ENCODE measurements at regions not wholly inside any gene's neighbourhood (a gene's known extent, or its start where the extent isn't known, plus 50 kb on each side); places are given as distances from the start of the nearest gene placed in this dataset.

DNA sequence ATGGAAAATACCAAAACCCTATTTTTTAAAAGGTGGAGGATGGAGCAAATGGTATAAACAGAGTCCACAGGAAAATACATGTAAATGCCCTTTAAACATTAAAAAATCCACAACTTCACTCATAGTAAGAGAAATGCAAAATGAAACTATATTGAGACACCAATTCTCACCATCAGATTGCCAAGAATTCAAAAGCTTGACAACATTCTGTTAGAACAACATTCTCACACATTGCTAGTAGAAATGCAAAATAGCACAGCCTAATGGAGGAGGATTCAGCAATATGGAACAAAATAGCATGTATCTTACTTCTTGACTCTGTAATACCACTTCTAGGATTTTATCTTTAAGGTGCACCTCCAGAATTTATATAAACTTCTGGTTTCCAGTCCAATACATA is 351.8 kb downstream of the NXPE2 start:
- Histone ChIP-seq H3K4me3 (ENCODE audit: insufficient read depth, low read length) (no peak overlapping the region), H2AFZ (ENCODE audit: low read length) (no peak overlapping the region)

DNA sequence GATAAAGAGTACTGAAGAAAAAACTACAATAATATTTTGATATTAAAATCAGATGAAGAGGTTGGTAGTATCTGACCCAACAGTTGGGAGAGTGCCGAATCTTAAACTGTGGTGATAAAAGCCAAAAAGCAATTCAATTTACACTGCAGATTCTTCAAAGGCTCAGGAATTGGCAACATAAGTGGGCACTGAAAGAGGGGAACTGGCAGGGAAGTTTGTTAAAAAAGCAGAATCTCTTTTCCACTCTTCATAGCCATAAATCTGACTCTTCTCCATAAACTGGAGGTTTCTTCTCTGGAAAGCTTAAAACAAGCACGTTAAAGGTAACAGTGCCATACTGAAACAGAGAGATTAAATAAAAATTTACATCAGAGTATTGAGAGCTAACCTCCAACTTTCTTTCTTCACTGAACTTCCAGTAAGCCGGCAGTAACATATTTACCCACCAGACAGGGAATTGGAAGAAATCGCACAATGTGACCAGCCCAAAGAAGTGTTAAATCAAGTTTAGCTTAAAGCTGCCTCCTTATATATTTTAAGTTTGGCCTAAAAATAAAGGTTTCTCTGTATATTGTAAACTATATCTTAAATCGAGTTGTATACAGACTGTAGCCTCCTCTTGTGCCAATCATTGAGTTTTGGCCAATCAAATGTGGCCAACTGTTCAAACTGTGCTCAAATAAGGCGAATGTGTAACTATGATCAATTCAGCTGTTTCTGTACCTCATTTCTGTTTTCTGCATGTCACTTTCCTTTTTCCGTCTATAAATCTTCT is 358.3 kb downstream of the NXPE2 start:
- H3K4me2 ChIP-seq (ENCODE audit: insufficient read depth, low read length): no peak overlapping the region
- no peaks in the 10 kb centered on the region for H3K79me2 ChIP-seq (ENCODE audit: insufficient read depth, low read length)
- H2AFZ ChIP-seq (ENCODE audit: low read length): no peak overlapping the region
- H3K27ac ChIP-seq (ENCODE audit: low read depth, low read length): no peak overlapping the region
- no peak overlapping the region for H3K4me3 ChIP-seq (ENCODE audit: insufficient read depth, low read length)
- DNase-seq (ENCODE audit: insufficient read length, low spot score, missing footprints): no peak
- TF ChIP-seq, protein P1, sequence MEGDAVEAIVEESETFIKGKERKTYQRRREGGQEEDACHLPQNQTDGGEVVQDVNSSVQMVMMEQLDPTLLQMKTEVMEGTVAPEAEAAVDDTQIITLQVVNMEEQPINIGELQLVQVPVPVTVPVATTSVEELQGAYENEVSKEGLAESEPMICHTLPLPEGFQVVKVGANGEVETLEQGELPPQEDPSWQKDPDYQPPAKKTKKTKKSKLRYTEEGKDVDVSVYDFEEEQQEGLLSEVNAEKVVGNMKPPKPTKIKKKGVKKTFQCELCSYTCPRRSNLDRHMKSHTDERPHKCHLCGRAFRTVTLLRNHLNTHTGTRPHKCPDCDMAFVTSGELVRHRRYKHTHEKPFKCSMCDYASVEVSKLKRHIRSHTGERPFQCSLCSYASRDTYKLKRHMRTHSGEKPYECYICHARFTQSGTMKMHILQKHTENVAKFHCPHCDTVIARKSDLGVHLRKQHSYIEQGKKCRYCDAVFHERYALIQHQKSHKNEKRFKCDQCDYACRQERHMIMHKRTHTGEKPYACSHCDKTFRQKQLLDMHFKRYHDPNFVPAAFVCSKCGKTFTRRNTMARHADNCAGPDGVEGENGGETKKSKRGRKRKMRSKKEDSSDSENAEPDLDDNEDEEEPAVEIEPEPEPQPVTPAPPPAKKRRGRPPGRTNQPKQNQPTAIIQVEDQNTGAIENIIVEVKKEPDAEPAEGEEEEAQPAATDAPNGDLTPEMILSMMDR (IDR thresholded peaks at IDR 0.05; ENCODE audit: extremely low read depth, low read depth, low read length): no peak
- no peaks in the 10 kb centered on the region for H3K4me1 ChIP-seq (ENCODE audit: insufficient read depth, low read length)
- H3K27me3 ChIP-seq (ENCODE audit: insufficient read depth, low read length): no peaks in the 10 kb centered on the region
- no peaks in the 10 kb centered on the region for H3K9me3 ChIP-seq (ENCODE audit: low read depth, low read length)
- no peaks in the 10 kb centered on the region for H4K20me1 ChIP-seq (ENCODE audit: insufficient read depth, low read length)
- H3K36me3 ChIP-seq (ENCODE audit: insufficient read depth, low read length): no peaks in the 10 kb centered on the region

More for the DNA sequence above, 351.8 kb downstream of the NXPE2 start:
- Histone ChIP-seq H4K20me1 (ENCODE audit: insufficient read depth, low read length) (no peaks in the 10 kb centered on the region), H3K27me3 (ENCODE audit: insufficient read depth, low read length) (no peaks in the 10 kb centered on the region), H3K36me3 (ENCODE audit: insufficient read depth, low read length) (no peaks in the 10 kb centered on the region), H3K27ac (ENCODE audit: low read depth, low read length) (no peak overlapping the region), H3K4me1 (ENCODE audit: insufficient read depth, low read length) (no peaks in the 10 kb centered on the region), H3K9me3 (ENCODE audit: low read depth, low read length) (no peaks in the 10 kb centered on the region), H3K79me2 (ENCODE audit: insufficient read depth, low read length) (no peaks in the 10 kb centered on the region), H3K4me2 (ENCODE audit: insufficient read depth, low read length) (no peak overlapping the region)
- DNase-seq (ENCODE audit: insufficient read length, low spot score, missing footprints): no peak
- TF ChIP-seq, protein P1 (IDR thresholded peaks at IDR 0.05; ENCODE audit: extremely low read depth, low read depth, low read length): no peak

- TF ChIP-seq, protein P1 (IDR thresholded peaks at IDR 0.05; ENCODE audit: extremely low read depth, low read depth, low read length): no peak
- no peaks in the 10 kb centered on the region for H3K4me1 ChIP-seq (ENCODE audit: insufficient read depth, low read length)
- H3K27me3 ChIP-seq (ENCODE audit: insufficient read depth, low read length): no peaks in the 10 kb centered on the region
- H2AFZ ChIP-seq (ENCODE audit: low read length): no peak overlapping the region
- peaks cover 3% of the 10 kb centered on the region for H3K9me3 ChIP-seq (ENCODE audit: low read depth, low read length)
- no peaks in the 10 kb centered on the region for H4K20me1 ChIP-seq (ENCODE audit: insufficient read depth, low read length)
- H3K4me2 ChIP-seq (ENCODE audit: insufficient read depth, low read length): no peak overlapping the region
- H3K4me3 ChIP-seq (ENCODE audit: insufficient read depth, low read length): no peak overlapping the region
- H3K27ac ChIP-seq (ENCODE audit: low read depth, low read length): no peak overlapping the region
- H3K36me3 ChIP-seq (ENCODE audit: insufficient read depth, low read length): no peaks in the 10 kb centered on the region
- H3K79me2 ChIP-seq (ENCODE audit: insufficient read depth, low read length): no peaks in the 10 kb centered on the region
- DNase-seq (ENCODE audit: insufficient read length, low spot score, missing footprints): no peak
Measured at GRCh38 chr11:115042002-115042401, 363.7 kb downstream of the NXPE2 start.

GRCh38 chr11:115047631-115048030 is 369.3 kb downstream of the NXPE2 start:
- Histone ChIP-seq H3K4me3 (ENCODE audit: insufficient read depth, low read length) (no peak overlapping the region), H4K20me1 (ENCODE audit: insufficient read depth, low read length) (no peaks in the 10 kb centered on the region), H3K79me2 (ENCODE audit: insufficient read depth, low read length) (no peaks in the 10 kb centered on the region), H2AFZ (ENCODE audit: low read length) (no peak overlapping the region), H3K27me3 (ENCODE audit: insufficient read depth, low read length) (no peaks in the 10 kb centered on the region), H3K27ac (ENCODE audit: low read depth, low read length) (no peak overlapping the region), H3K4me2 (ENCODE audit: insufficient read depth, low read length) (no peak overlapping the region), H3K36me3 (ENCODE audit: insufficient read depth, low read length) (no peaks in the 10 kb centered on the region), H3K9me3 (ENCODE audit: low read depth, low read length) (peaks cover 3% of the 10 kb centered on the region), H3K4me1 (ENCODE audit: insufficient read depth, low read length) (no peaks in the 10 kb centered on the region)
- no peak for DNase-seq (ENCODE audit: insufficient read length, low spot score, missing footprints)
- TF ChIP-seq, protein P1 (IDR thresholded peaks at IDR 0.05; ENCODE audit: extremely low read depth, low read depth, low read length): no peak
